Gastrocnemius medialis (tissue), 4 donors: ENCODE measurements at regions not wholly inside any gene's neighbourhood (a gene's known extent, or its start where the extent isn't known, plus 50 kb on each side); places are given as distances from the start of the nearest gene placed in this dataset.
"Not testable (repeated sequence)": the region's sequence is repeated elsewhere in the genome, so short reads cannot be mapped to it uniquely, and the experiment has no call there.

ENCODE experiments used
- ATAC-seq, 2 donors: fragments of 150-250 bp; one replicate each; pipeline ENCODE4 v1.9.1; 2016
- DNase-seq, 2 donors: peaks; one replicate each; pipeline ENCODE4 v3.0.0-alpha.2; 2019
- H3K27ac ChIP-seq, 4 donors: fragments of 200-600 bp; sonication (generic); 1 replicate in 1 of 4; 2 replicates in 3 of 4; pipeline ENCODE4 v1.5.1; 2016 to 2018; ENCODE audit warnings: mild to moderate bottlenecking in 2 of 4, moderate library complexity in 1 of 4
- H3K27me3 ChIP-seq, 3 donors: fragments of 200-600 bp; sonication (generic) in 2 of 3; 1 replicate in 1 of 3; 2 replicates in 2 of 3; pipeline versions ENCODE4 v1.5.1 to v1.6.0; 2016 to 2019; ENCODE audit warnings: mild to moderate bottlenecking in 1 of 3, moderate library complexity in 1 of 3
- H3K36me3 ChIP-seq, 2 donors: fragments of 200-600 bp; sonication (generic) in 1 of 2; one replicate each; pipeline ENCODE4 v1.5.1; 2017 to 2018
- H3K4me1 ChIP-seq, 2 donors: fragments of 200-600 bp; sonication (generic) in 1 of 2; one replicate each; pipeline ENCODE4 v1.5.1; 2016 to 2017; ENCODE audit warnings: mild to moderate bottlenecking in 2 of 2
- H3K4me3 ChIP-seq, 4 donors: fragments of 200-600 bp; sonication (generic) in 3 of 4; 1 replicate in 1 of 4; 2 replicates in 3 of 4; pipeline ENCODE4 v1.5.1; 2016 to 2019; ENCODE audit warnings: mild to moderate bottlenecking in 2 of 4
- H3K9me3 ChIP-seq, 3 donors: fragments of 200-600 bp; sonication (generic) in 2 of 3; 1 replicate in 1 of 3; 2 replicates in 2 of 3; pipeline ENCODE4 v1.5.1; 2016 to 2019
- CTCF ChIP-seq, 5 experiments: fragments of 450-650 bp in 3 of 5; fragments of 200-600 bp in 2 of 5; sonication (generic) in 2 of 5; IDR thresholded peaks in 4 of 5; conservative IDR thresholded peaks in 1 of 5; 1 replicate in 4 of 5; 2 replicates in 1 of 5; pipeline ENCODE4 v1.5.1; 2016 to 2019; ENCODE audit warnings: antibody characterized with exemption in 5 of 5, mild to moderate bottlenecking in 3 of 5, moderate library complexity in 3 of 5
- POLR2A ChIP-seq, 2 donors: fragments of 450-650 bp; IDR thresholded peaks; one replicate each; pipeline ENCODE4 v1.6.1; 2017; ENCODE audit warnings: antibody characterized with exemption in 2 of 2, mild to moderate bottlenecking in 2 of 2, moderate library complexity in 2 of 2
- in situ Hi-C, 4 donors: fragments of 200-750 bp; cut with MboI; loops; one replicate each; pipeline versions ENCODE4 v1.15.0 to v1.8.0; 2017; ENCODE audit warnings: low sequenced_read_pairs in 4 of 4
- intact Hi-C: fragments of 100-400 bp; cut with DNase I; formaldehyde crosslinking; loops from one replicate; pipeline ENCODE4 v1.15.1; 2023; ENCODE audit warnings: low total_unique reads

GRCh38 chr10:37534166-37534565 is 323.2 kb downstream of the ZNF248 start:
- ATAC-seq (no peak), DNase-seq (no peak)
- Histone ChIP-seq H3K27me3 (no peaks in the 10 kb centered on the region), H3K27ac (no peak overlapping the region), H3K36me3 (no peaks in the 10 kb centered on the region), H3K9me3 (no peaks in the 10 kb centered on the region), H3K4me3 (no peak overlapping the region), H3K4me1 (no peaks in the 10 kb centered on the region)
- in situ Hi-C loops (no loop called here), intact Hi-C loops (no loop called here)
- no peak for TF ChIP-seq CTCF (IDR thresholded peaks at IDR 0.05 in 4 of 5, conservative IDR thresholded peaks at IDR 0.05 in 1 of 5)
- TF ChIP-seq POLR2A (IDR thresholded peaks at IDR 0.05), result no peak

GRCh38 chr10:37525410-37525809 is 332.0 kb downstream of the ZNF248 start:
- H3K4me3 ChIP-seq, H3K36me3 ChIP-seq, in situ Hi-C loops, H3K27me3 ChIP-seq, H3K4me1 ChIP-seq, H3K27ac ChIP-seq, DNase-seq, intact Hi-C loops, ATAC-seq, H3K9me3 ChIP-seq: not testable (repeated sequence)
- peak in 1 of 5 experiments; percentile 16 for TF ChIP-seq CTCF (IDR thresholded peaks at IDR 0.05 in 4 of 5, conservative IDR thresholded peaks at IDR 0.05 in 1 of 5)

GRCh38 chr10:37520488-37520887 is 336.9 kb downstream of the ZNF248 start:
- Histone ChIP-seq H3K9me3 (no peaks in the 10 kb centered on the region), H3K36me3 (no peaks in the 10 kb centered on the region), H3K27me3 (no peaks in the 10 kb centered on the region), H3K4me1 (peaks cover 0 to 9% of the 10 kb centered on the region in 2 donors), H3K4me3 (no peak overlapping the region), H3K27ac (no peak overlapping the region)
- in situ Hi-C loops (no loop called here), intact Hi-C loops (no loop called here)
- ATAC-seq (peak; percentile 66 to 83), DNase-seq (no peak)
- TF ChIP-seq POLR2A (IDR thresholded peaks at IDR 0.05) (no peak), CTCF (IDR thresholded peaks at IDR 0.05 in 4 of 5, conservative IDR thresholded peaks at IDR 0.05 in 1 of 5) (no peak)

GRCh38 chr10:37510520-37510919 is 346.9 kb downstream of the ZNF248 start:
- in situ Hi-C loops, DNase-seq, intact Hi-C loops, H3K27ac ChIP-seq, H3K9me3 ChIP-seq, H3K36me3 ChIP-seq, H3K4me3 ChIP-seq, ATAC-seq, H3K27me3 ChIP-seq, H3K4me1 ChIP-seq: not testable (repeated sequence)

- intact Hi-C loops (no loop called here), in situ Hi-C loops (no loop called here)
- no peaks in the 10 kb centered on the region for H3K36me3 ChIP-seq
- no peaks in the 10 kb centered on the region for H3K9me3 ChIP-seq
- no peaks in the 10 kb centered on the region for H3K4me1 ChIP-seq
- no peak overlapping the region for H3K27ac ChIP-seq
- no peak for DNase-seq
- H3K4me3 ChIP-seq, result no peak overlapping the region
- H3K27me3 ChIP-seq, result no peaks in the 10 kb centered on the region
- no peak for ATAC-seq
- TF ChIP-seq POLR2A (IDR thresholded peaks at IDR 0.05), result no peak
These were observed 361.3 kb downstream of the ZNF248 start for GRCh38 chr10:37496061-37496460.

GRCh38 chr10:37495415-37495814 is 362.0 kb downstream of the ZNF248 start:
- H3K9me3 ChIP-seq, result no peaks in the 10 kb centered on the region
- ATAC-seq (no peak), DNase-seq (no peak)
- in situ Hi-C loops (no loop called here), intact Hi-C loops (no loop called here)
- no peaks in the 10 kb centered on the region for H3K27me3 ChIP-seq
- no peak overlapping the region for H3K4me3 ChIP-seq
- H3K4me1 ChIP-seq, result no peaks in the 10 kb centered on the region
- H3K36me3 ChIP-seq, result no peaks in the 10 kb centered on the region
- no peak overlapping the region for H3K27ac ChIP-seq
- TF ChIP-seq CTCF (IDR thresholded peaks at IDR 0.05 in 4 of 5, conservative IDR thresholded peaks at IDR 0.05 in 1 of 5) (peak in 1 of 5 experiments; percentile 30), POLR2A (IDR thresholded peaks at IDR 0.05) (no peak)

- H3K4me3 ChIP-seq, H3K4me1 ChIP-seq, H3K36me3 ChIP-seq, DNase-seq, intact Hi-C loops, H3K27ac ChIP-seq, H3K27me3 ChIP-seq, in situ Hi-C loops, ATAC-seq, H3K9me3 ChIP-seq: not testable (repeated sequence)
These were observed 364.1 kb downstream of the ZNF248 start for GRCh38 chr10:37493185-37493796.
